Thyroid gland (tissue), 4 donors: ENCODE measurements at regions not wholly inside any gene's neighbourhood (a gene's known extent, or its start where the extent isn't known, plus 50 kb on each side); places are given as distances from the start of the nearest gene placed in this dataset.

Source experiments
- DNase-seq, 2 donors: peaks; one replicate each; pipeline ENCODE4 v3.0.0-alpha.2; 2019
- H3K27ac ChIP-seq, 3 donors: fragments of 200-600 bp; sonication (generic); 1 replicate in 2 of 3; 2 replicates in 1 of 3; pipeline ENCODE4 v1.5.1; 2016 to 2019; ENCODE audit warnings: mild to moderate bottlenecking in 1 of 3, moderate library complexity in 1 of 3
- H3K27me3 ChIP-seq: fragments of 200-600 bp; sonication (generic); one replicate; pipeline ENCODE4 v1.5.1; 2019
- H3K36me3 ChIP-seq, 2 donors: fragments of 200-600 bp; sonication (generic); one replicate each; pipeline ENCODE4 v1.5.1; 2016 to 2019
- H3K4me1 ChIP-seq, 2 donors: fragments of 200-600 bp; sonication (generic); one replicate each; pipeline ENCODE4 v1.5.1; 2017 to 2019
- H3K4me3 ChIP-seq, 3 donors: fragments of 200-600 bp; sonication (generic); replicated peaks in 1 of 3; 1 replicate in 2 of 3; 2 replicates in 1 of 3; pipeline ENCODE4 v1.5.1; 2016; ENCODE audit warnings: mild to moderate bottlenecking in 1 of 3
- H3K9me3 ChIP-seq: fragments of 200-600 bp; sonication (generic); one replicate; pipeline ENCODE4 v1.5.1; 2017
- POLR2A ChIP-seq, 2 donors: fragments of 450-650 bp; IDR thresholded peaks; one replicate each; pipeline ENCODE4 v1.6.1; 2017; ENCODE audit warnings: antibody characterized with exemption in 2 of 2, mild to moderate bottlenecking in 2 of 2, moderate library complexity in 1 of 2
- WGBS, 2 donors: methylation state at CpG; one replicate each; pipeline ENCODE4 v1.1.5; 2017; 5-methylcytosine and 5-hydroxymethylcytosine counted together
- intact Hi-C: fragments of 100-400 bp; cut with DNase I; formaldehyde crosslinking; loops from one replicate; pipeline ENCODE4 v1.15.1; 2023
- TF ChIP-seq, protein P1 (sequence below), 6 experiments: fragments of 200-600 bp in 3 of 6; fragments of 450-650 bp in 3 of 6; sonication (generic) in 3 of 6; IDR thresholded peaks; one replicate each; pipeline ENCODE4 v1.5.1; 2016 to 2019; ENCODE audit warnings: antibody characterized with exemption in 6 of 6, mild to moderate bottlenecking in 2 of 6, inconsistent platforms in 1 of 6, moderate library complexity in 1 of 6

- H3K36me3 ChIP-seq: no peaks in the 10 kb centered on the region
- WGBS, 2 donors: 74 to 76% methylated on average over 2 of the region's 2 CpGs
- no peaks in the 10 kb centered on the region for H3K9me3 ChIP-seq
- TF ChIP-seq, protein P1, sequence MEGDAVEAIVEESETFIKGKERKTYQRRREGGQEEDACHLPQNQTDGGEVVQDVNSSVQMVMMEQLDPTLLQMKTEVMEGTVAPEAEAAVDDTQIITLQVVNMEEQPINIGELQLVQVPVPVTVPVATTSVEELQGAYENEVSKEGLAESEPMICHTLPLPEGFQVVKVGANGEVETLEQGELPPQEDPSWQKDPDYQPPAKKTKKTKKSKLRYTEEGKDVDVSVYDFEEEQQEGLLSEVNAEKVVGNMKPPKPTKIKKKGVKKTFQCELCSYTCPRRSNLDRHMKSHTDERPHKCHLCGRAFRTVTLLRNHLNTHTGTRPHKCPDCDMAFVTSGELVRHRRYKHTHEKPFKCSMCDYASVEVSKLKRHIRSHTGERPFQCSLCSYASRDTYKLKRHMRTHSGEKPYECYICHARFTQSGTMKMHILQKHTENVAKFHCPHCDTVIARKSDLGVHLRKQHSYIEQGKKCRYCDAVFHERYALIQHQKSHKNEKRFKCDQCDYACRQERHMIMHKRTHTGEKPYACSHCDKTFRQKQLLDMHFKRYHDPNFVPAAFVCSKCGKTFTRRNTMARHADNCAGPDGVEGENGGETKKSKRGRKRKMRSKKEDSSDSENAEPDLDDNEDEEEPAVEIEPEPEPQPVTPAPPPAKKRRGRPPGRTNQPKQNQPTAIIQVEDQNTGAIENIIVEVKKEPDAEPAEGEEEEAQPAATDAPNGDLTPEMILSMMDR (IDR thresholded peaks at IDR 0.05): no peak
- no peak for TF ChIP-seq POLR2A (IDR thresholded peaks at IDR 0.05)
- no peak overlapping the region for H3K27ac ChIP-seq
- no peak overlapping the region for H3K4me3 ChIP-seq
- no peaks in the 10 kb centered on the region for H3K27me3 ChIP-seq
- no peaks in the 10 kb centered on the region for H3K4me1 ChIP-seq
- DNase-seq: no peak
- intact Hi-C loops: no loop called here
Measured at GRCh38 chr2:155696571-155696970, 636.0 kb downstream of the NR4A2 start.

DNA sequence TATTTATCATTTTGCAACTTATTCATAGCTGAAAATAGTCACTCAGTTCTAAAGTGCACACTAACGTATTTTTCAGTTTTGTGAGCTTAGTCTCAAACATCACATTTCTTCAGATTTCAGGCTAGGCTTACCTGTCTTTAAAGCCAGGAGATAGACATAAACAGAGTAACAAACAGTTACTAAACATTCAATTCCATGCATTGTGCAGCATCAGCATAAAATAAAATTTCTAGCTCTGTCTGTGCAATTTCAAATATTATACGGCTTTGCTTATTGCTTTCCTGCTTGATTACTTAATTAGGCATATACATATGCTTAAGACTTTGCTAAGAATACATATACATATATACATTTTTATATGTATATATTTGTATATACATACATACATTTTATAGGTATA lies 637.0 kb downstream of the NR4A2 start:
- no peaks in the 10 kb centered on the region for H3K36me3 ChIP-seq
- H3K9me3 ChIP-seq: no peaks in the 10 kb centered on the region
- no peaks in the 10 kb centered on the region for H3K27me3 ChIP-seq
- no peaks in the 10 kb centered on the region for H3K4me1 ChIP-seq
- intact Hi-C loops: no loop called here
- DNase-seq: no peak
- 94% methylated on average over 2 of the region's 2 CpGs for WGBS, 2 donors
- H3K4me3 ChIP-seq: no peak overlapping the region
- TF ChIP-seq, protein P1 (IDR thresholded peaks at IDR 0.05): no peak
- no peak for TF ChIP-seq POLR2A (IDR thresholded peaks at IDR 0.05)
- H3K27ac ChIP-seq: no peak overlapping the region

DNA sequence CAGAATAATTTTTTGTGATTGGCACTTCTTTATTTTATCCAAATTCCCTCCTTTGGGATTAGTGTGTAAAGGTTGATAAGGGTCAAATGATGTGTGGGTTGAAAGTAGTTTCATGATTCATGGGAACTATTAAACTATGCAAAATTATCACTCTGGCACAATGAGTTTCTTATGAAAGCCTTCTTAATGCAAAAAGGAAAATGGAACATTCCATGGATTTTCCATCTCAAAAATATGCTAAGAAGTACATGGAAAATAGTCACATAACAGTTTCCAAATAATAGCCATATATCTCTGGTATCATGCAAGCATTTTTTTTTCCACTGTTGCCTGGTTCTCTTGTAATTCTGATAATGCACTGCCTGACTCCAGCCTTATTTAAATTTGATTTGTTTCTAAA lies 639.7 kb downstream of the NR4A2 start:
- Histone ChIP-seq H3K36me3 (no peaks in the 10 kb centered on the region), H3K9me3 (no peaks in the 10 kb centered on the region)

DNA sequence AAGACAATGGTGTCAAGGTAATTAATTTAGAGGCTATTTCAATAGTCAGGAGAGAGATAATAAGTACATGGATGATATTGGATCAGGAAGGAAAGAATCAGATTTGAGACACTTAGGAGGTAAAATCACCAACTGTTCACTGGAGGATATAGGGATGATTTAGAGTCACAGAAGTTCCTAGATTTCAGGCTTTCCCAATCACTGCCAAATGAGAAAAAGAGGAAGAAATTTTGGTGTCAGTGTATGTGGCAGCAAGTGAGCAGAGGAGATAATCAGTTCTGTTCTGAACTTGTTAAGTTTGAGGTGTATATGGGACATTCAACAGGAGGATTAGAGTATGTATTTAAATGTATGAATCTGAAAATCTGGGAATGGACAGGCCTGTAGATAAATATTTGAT lies 640.4 kb downstream of the NR4A2 start:
- Histone ChIP-seq H3K4me1 (no peaks in the 10 kb centered on the region), H3K27ac (no peak overlapping the region), H3K9me3 (no peaks in the 10 kb centered on the region), H3K36me3 (no peaks in the 10 kb centered on the region), H3K27me3 (no peaks in the 10 kb centered on the region), H3K4me3 (no peak overlapping the region)
- no peak for DNase-seq
- intact Hi-C loops: no loop called here
- TF ChIP-seq, protein P1 (IDR thresholded peaks at IDR 0.05): no peak
- TF ChIP-seq POLR2A (IDR thresholded peaks at IDR 0.05): no peak

More for the DNA sequence above, 639.7 kb downstream of the NR4A2 start:
- H3K4me1 ChIP-seq: no peaks in the 10 kb centered on the region
- H3K27ac ChIP-seq: no peak overlapping the region
- TF ChIP-seq, protein P1 (IDR thresholded peaks at IDR 0.05): no peak
- no peak for TF ChIP-seq POLR2A (IDR thresholded peaks at IDR 0.05)
- DNase-seq: no peak
- intact Hi-C loops: no loop called here
- H3K27me3 ChIP-seq: no peaks in the 10 kb centered on the region
- no peak overlapping the region for H3K4me3 ChIP-seq

DNA sequence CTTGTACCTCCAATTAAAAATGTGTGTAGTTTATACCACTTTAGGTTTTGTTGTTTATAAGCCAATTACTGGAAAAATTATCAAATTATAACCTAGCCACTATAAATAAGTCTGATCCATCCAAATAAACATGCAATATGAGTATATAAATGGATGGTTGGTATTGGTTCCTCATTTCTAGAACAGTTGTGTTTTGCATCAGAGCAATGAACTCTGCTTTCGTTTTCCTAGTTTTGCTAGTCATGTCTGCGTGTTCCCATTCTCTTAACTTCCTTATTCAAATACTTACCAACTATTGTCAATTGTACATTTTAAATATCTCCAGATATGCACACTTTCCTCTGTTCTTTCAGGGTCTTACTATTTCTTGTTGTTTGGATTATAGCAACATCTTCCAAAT lies 641.7 kb downstream of the NR4A2 start:
- WGBS, 2 donors: 85 to 86% methylated on average over 2 of the region's 2 CpGs
- Histone ChIP-seq H3K27ac (no peak overlapping the region), H3K36me3 (no peaks in the 10 kb centered on the region), H3K9me3 (no peaks in the 10 kb centered on the region), H3K4me3 (no peak overlapping the region), H3K27me3 (no peaks in the 10 kb centered on the region), H3K4me1 (no peaks in the 10 kb centered on the region)
- TF ChIP-seq, protein P1 (IDR thresholded peaks at IDR 0.05): no peak
- TF ChIP-seq POLR2A (IDR thresholded peaks at IDR 0.05): no peak
- DNase-seq: no peak
- intact Hi-C loops: no loop called here
